ENCODE measurements at regions not wholly inside any gene's neighbourhood (a gene's known extent, or its start where the extent isn't known, plus 50 kb on each side); places are given as distances from the start of the nearest gene placed in this dataset.

- no peak for TF ChIP-seq CTCF (IDR thresholded peaks at IDR 0.05)
- TF ChIP-seq POLR2A (IDR thresholded peaks at IDR 0.05), result no peak
Observed at GRCh38 chrX:40165206-40165605, 67.4 kb upstream of the BCOR start.
